Psoas muscle (tissue), 7 donors: ENCODE measurements at regions not wholly inside any gene's neighbourhood (a gene's known extent, or its start where the extent isn't known, plus 50 kb on each side); places are given as distances from the start of the nearest gene placed in this dataset.

Experiments
- ATAC-seq, 4 donors: fragments of 200-7000 bp; cut with Tn5 transposase; one replicate each; pipeline ENCODE4 v1.9.1; 2020; ENCODE audit warnings: moderate library complexity in 3 of 4, mild to moderate bottlenecking in 2 of 4
- DNase-seq, 2 donors: peaks; one replicate each; pipeline ENCODE4 v3.0.0-alpha.2; 2020
- H3K27ac ChIP-seq: fragments of 200-600 bp; one replicate; pipeline ENCODE4 v1.8.0; 2022
- H3K27me3 ChIP-seq, 3 donors: fragments of 200-600 bp in 1 of 3; one replicate each; pipeline versions ENCODE4 v1.6.1 to v1.8.0; 2013 to 2022; ENCODE audit warnings: low read length in 2 of 3, mild to moderate bottlenecking in 2 of 3, moderate library complexity in 1 of 3; ENCODE audit not compliant: insufficient read depth in 3 of 3
- H3K36me3 ChIP-seq, 2 donors: fragments of 200-600 bp in 1 of 2; one replicate each; pipeline versions ENCODE4 v1.6.1 to v1.8.0; 2013 to 2022; ENCODE audit warnings: low read depth in 1 of 2, mild to moderate bottlenecking in 1 of 2, moderate library complexity in 1 of 2; ENCODE audit not compliant: insufficient read depth in 1 of 2
- H3K4me1 ChIP-seq: fragments of 200-600 bp; one replicate; pipeline ENCODE4 v1.8.0; 2022
- H3K4me3 ChIP-seq: fragments of 200-600 bp; one replicate; pipeline ENCODE4 v1.8.0; 2022; ENCODE audit warnings: mild to moderate bottlenecking
- H3K9me3 ChIP-seq: fragments of 200-600 bp; one replicate; pipeline ENCODE4 v1.8.0; 2022
- CTCF ChIP-seq: fragments of 200-600 bp; IDR thresholded peaks from one replicate; pipeline ENCODE4 v1.8.0; 2022; ENCODE audit warnings: antibody characterized with exemption
- WGBS, 3 donors: extraction: QIAGEN DNeasy Blood & Tissue Kit; methylation state at CpG; one replicate each; pipeline versions ENCODE4 v1.1.6 to v1.1.7; 2013; 5-methylcytosine and 5-hydroxymethylcytosine counted together
- intact Hi-C, 2 donors: fragments of 100-400 bp; cut with DNase I; formaldehyde crosslinking; loops; one replicate each; pipeline versions ENCODE4 v1.11.0 to v1.14.2; 2022
- donor health status: healthy with polysubstance abuse.
- donor health status: DM: no; HTN: no; CAD: no; lungs with moderate emphysema.
- donor health status: Bipolar disorder and iron deficiency.
- donor health status: healthy.
- donor health status: DM: yes; HTN: yes; CAD: no.
- donor health status: DM: no; HTN: no; CAD: no.
- donor health status: DM: yes; HTN: yes; CAD: no.

DNA sequence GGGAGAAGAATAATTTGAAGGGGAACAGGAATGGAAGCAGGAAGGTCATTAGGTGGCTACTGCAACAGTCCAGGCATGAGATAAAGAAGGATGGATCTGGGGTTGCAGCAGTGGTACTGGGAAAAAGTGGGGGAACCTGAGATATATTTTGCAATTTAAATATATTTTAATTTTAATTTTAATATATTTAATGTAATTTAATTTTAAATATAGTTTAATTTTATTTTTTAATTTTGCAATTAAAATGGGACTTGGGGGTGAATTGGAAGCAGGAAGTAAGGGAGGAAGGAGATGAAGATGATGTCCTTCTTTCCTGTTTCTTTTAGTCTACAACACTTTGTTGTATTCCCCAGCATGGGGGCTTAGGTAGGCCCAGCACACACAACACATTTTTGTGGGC is 369.8 kb downstream of the GADD45G start:
- no peak for ATAC-seq
- H3K36me3 ChIP-seq = no peaks in the 10 kb centered on the region
- H3K4me1 ChIP-seq = peaks cover 4% of the 10 kb centered on the region
- DNase-seq = no peak
- intact Hi-C loops = no loop called here
- H3K4me3 ChIP-seq = no peak overlapping the region
- H3K27me3 ChIP-seq = no peaks in the 10 kb centered on the region
- H3K27ac ChIP-seq = no peak overlapping the region
- H3K9me3 ChIP-seq = no peaks in the 10 kb centered on the region
- TF ChIP-seq CTCF = no peak

DNA sequence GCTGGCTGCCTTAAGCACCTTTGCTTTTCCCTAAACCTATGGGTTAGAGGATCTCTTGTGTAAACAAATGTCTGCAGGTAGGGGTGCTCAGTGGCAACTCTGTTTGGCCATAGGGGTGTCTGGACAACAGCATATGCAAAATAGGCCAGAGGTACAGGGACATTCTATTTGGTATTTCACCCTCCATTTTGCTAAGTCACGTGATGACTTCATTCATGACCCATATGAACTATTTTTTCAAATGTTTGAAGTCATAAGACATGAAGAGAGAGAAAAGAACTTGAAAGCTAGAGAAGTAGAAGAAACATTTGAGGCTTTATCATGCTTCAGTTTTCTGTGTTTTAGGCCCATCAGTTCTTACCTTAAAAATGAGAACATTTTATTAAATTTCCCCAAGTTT is 370.2 kb downstream of the GADD45G start:
- Histone ChIP-seq H3K4me3 (no peak overlapping the region), H3K27ac (no peak overlapping the region), H3K36me3 (no peaks in the 10 kb centered on the region), H3K9me3 (no peaks in the 10 kb centered on the region), H3K27me3 (no peaks in the 10 kb centered on the region), H3K4me1 (no peaks in the 10 kb centered on the region)
- DNase-seq (no peak), ATAC-seq (no peak)
- no peak for TF ChIP-seq CTCF
- intact Hi-C loops = no loop called here
- 95 to 100% (median 96%) methylated on average over 1 of the region's 1 CpG for WGBS, 3 donors

GRCh38 chr9:89975630-89976029 is 370.8 kb downstream of the GADD45G start:
- no peaks in the 10 kb centered on the region for H3K27me3 ChIP-seq
- DNase-seq = no peak
- intact Hi-C loops = no loop called here
- H3K9me3 ChIP-seq = no peaks in the 10 kb centered on the region
- H3K36me3 ChIP-seq = no peaks in the 10 kb centered on the region
- no peak overlapping the region for H3K27ac ChIP-seq
- no peak for TF ChIP-seq CTCF
- 41 to 61% (median 45%) methylated on average over 2 of the region's 2 CpGs for WGBS, 3 donors
- no peak for ATAC-seq
- H3K4me3 ChIP-seq = no peak overlapping the region
- no peaks in the 10 kb centered on the region for H3K4me1 ChIP-seq

- Histone ChIP-seq H3K4me3 (no peak overlapping the region), H3K9me3 (no peaks in the 10 kb centered on the region), H3K4me1 (no peaks in the 10 kb centered on the region), H3K36me3 (no peaks in the 10 kb centered on the region), H3K27me3 (no peaks in the 10 kb centered on the region), H3K27ac (no peak overlapping the region)
- DNase-seq (no peak), ATAC-seq (peak in 2 of 4 donors; percentile 41 to 44)
- intact Hi-C loops = no loop called here
- TF ChIP-seq CTCF = peak; percentile 28
- 22 to 34% (median 29%) methylated on average over 4 of the region's 4 CpGs for WGBS, 3 donors
Observed at GRCh38 chr9:89978185-89978584, 373.4 kb downstream of the GADD45G start.

DNA sequence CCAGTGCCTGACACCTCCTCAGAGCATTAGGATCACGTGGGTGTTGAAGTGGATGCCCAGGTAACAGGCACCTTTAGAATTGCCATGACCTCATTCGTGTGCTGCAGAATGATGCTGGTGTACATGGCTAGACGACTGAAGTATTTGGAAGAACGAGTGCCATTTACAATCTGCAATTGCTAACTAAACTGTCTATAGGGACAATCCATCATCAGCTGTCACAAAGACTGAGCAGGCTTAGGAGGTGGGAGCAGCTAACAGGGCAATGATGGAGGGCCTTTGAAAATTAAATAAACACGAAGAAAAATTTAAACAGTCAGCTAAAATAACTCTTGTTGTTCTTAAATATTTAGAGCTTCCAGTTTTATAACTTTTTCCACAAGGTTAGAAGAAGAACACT is 375.8 kb downstream of the GADD45G start:
- no peak for ATAC-seq
- TF ChIP-seq CTCF = no peak

More for the DNA sequence above, 375.8 kb downstream of the GADD45G start:
- H3K27me3 ChIP-seq = no peaks in the 10 kb centered on the region
- no peak for DNase-seq
- no peak overlapping the region for H3K4me3 ChIP-seq
- no peaks in the 10 kb centered on the region for H3K9me3 ChIP-seq
- H3K4me1 ChIP-seq = no peaks in the 10 kb centered on the region
- intact Hi-C loops = no loop called here
- H3K27ac ChIP-seq = no peak overlapping the region
- 78 to 82% (median 81%) methylated on average over 5 of the region's 5 CpGs for WGBS, 3 donors
- H3K36me3 ChIP-seq = no peaks in the 10 kb centered on the region
